GM19025 (cell line): ENCODE measurements at regions not wholly inside any gene's neighbourhood (a gene's known extent, or its start where the extent isn't known, plus 50 kb on each side); places are given as distances from the start of the nearest gene placed in this dataset.

Source experiments
- ATAC-seq: cut with Tn5 transposase; IDR thresholded peaks from one replicate; pipeline ENCODE4 v1.9.1; 2021; ENCODE audit warnings: mild to moderate bottlenecking, low read depth, moderate library complexity; ENCODE audit not compliant: unreplicated experiment

DNA sequence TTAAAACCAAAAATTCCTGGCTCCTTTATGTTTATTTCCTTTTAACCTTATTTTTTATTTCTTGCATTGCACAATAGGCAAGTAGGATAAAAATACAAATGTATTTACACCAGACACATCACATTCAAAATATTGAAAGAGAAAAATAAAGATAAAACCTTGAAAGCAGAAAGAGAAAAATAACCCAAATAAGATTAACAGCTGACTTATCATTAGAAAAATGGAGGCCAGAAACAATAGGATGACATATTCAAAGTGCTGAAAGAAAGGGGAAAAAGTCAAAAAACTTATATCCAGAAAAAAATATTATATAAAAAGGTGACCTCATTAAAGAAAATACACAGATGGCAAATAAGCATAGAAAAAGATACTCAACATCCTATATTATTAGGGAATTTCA lies 459.4 kb downstream of the NUF2 start:
- no peak for ATAC-seq

DNA sequence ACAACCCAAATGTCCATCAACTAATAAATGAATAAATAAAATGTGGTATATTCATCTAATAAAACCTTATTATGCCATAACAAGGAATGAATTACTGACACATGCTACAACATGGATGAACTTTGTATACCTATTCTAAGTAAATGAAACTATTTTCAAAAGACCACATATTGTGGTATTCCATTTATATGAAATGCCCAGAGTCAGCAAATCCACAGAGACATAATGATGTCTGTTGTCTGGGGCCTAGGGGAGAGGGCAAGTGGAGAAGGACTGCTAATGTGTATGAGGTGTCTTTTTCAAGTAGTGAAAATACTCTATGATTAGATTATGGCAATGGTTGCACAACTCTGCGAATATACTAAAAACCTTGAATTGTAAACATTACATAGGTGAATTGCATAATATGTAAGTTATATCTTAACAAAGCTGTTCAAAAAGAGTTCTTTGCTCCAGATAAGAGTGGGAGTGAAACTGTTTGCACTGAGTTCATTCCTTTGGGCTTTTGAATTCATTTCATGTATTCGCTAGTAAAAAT lies 464.2 kb downstream of the NUF2 start:
- no peak for ATAC-seq

DNA sequence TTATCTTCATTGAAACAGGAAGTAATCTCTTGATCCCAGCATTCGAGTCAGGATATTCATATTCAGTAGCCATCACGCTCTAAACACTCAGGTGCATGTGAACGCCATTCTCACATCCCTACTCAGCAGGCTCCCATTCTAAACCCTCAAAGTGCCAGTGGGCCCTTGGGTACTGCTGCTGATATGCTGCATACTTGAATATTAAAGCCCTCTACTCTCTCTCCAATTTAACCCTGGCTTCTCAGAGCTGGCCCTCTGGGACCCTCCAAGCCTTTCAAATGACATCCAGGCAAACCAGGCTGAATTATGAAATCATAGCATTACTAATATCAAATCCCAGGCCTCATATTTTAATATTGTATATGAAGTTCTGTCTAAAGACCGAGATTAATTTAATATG lies 468.2 kb downstream of the NUF2 start:
- ATAC-seq: no peak

DNA sequence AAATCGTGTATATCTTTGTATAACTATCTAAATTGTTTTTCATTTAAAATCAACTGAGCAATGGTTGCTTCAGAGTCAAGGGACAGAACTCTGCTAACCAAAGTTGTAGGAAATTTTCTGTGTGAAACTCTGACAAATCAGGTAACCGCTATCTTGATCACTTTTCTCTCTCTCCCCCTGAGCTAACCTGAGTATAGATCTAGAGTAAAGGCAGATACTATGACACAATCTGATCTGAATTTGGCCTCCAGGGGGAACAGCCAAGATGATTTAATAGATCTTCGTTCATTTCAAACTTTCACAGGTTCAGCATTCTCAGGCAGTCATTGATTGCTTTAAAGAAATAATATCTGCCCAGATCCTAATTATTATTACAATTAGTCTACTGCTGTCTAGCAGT lies 472.8 kb downstream of the NUF2 start:
- ATAC-seq: no peak

DNA sequence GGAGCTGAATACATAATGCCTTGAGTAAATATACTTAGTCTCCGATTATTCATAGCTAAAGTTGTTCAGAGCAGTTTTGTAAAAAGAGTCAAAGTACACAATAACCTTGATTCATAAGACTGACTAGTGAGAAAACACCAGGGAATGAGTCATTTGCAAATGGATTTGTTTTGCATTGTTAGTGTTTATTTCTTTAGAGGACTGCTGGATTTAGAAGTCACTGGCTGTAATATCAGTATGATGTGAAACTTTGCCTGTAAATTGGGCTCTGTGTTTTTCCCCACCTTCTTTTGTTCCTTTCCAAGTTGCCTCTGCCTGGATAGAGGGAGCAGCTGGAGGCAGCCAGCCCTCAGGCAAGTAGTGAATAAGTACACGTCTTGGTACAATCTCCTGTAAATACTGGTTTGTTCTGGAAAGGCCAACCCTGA lies 474.7 kb downstream of the NUF2 start:
- ATAC-seq: no peak

DNA sequence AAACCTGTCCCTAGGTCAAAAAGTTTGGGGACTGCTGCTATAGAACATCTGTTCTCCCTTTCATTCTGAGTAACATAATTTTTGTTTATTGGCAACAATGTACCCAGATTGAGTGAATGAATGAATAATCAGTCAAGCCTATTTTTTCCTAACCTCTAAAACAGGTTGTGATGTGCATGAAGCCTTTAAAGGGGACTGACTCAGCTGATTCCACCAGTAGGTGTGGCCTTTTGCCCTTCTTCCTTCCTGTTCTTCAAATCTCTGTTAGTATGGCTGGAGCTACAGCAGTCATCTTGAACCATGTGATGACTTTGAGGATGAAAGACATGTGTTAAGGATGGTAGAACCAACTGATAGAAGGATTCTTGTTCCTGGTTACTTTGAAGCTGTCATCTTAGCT lies 476.1 kb downstream of the NUF2 start:
- no peak for ATAC-seq

DNA sequence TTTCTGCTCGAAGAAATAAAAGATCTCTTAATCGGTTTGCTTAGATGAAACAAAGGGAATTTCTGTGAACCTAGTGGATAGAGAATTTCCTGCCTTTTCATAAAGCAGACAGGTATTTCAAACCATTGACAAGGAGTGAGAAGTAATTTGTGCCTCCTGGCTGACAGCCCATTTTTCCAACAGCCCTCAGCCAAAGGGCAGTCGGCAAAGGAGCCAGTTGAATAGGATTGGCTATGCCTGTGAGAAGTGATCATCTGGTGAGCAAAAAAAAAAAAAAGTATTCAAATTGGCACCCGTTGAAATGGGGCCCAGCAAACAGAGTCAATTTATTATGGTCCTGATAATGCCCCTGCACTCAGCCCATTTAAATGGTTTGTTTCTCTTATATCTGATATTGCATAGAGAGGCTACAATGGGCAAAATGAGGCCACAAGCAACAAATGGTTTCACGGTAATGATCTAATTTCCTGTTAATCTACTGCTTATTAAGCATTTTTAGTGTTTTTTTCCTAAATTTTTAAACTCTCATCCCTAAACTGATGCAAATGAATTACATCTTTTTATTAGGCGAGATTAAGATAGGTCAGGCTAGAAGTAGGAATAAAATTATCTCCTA lies 477.5 kb downstream of the NUF2 start:
- no peak for ATAC-seq

DNA sequence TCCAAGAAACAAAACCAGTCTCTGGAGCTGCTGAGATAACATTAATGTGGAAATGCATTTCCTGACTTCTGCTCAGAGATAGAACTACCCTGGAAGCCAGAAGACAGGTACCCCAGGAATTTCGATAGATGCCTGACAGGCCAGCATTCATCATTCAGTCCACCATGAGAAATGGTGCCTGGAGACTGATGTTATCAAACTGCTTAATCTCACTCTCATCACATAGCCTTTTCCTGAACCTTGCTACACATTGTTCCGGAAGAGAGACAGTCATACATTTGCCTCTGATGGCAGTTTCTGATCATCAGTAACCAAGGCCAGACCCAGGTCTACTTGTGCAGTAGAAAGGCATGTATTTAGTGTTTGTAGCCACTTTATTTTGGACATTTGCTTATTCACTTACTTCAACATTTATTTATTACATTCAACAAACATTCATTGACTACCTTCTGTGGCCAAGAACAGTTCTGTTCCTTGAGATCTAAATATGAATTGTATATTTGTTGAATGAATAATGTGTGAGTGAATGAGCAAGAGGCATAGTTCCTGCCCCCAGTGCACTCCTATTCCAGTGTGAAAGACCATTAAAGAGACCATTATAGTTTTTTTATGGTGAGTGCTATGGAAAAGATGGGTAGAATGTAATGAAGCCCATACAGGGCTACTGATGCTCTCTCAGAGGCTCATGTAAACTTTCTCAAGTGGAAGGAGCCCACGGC lies 485.7 kb downstream of the NUF2 start:
- ATAC-seq: no peak

DNA sequence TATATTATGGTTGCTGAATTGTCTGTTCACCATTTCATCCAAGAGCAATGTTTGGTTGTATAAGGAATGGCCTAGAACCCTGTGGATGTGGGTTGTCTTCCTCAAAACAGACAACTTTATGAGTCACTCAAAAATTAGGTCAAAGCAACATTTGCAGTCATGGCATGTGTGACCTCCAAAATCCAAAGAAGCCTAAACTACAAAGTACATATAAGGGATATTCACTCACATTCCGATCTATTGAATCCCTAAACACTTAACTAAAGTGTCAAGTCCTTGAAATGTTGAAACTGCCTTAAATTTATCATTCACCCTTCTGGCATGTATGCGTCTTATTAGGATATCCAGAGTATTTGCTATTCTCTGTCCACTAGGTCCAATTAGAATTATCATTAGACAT lies 491.5 kb downstream of the NUF2 start:
- ATAC-seq: no peak

DNA sequence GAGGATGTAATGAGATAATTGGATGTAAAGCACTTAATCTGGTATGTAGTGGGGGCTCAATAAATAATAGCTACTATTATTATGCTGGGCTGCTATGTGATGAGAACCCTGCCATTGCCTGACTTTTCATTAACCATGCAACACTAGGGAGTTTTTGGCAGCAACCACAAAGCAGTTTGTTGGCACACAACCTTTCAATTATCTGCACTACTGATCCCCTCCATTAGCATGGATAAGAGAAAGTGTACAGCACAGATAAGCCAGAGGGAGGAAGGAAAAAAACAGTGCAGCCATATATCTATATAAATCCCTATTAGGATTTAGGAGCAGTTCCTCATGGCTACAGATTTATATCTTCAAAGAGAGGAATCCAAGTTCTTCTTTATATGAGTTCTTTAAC lies 498.5 kb downstream of the NUF2 start:
- ATAC-seq: no peak

DNA sequence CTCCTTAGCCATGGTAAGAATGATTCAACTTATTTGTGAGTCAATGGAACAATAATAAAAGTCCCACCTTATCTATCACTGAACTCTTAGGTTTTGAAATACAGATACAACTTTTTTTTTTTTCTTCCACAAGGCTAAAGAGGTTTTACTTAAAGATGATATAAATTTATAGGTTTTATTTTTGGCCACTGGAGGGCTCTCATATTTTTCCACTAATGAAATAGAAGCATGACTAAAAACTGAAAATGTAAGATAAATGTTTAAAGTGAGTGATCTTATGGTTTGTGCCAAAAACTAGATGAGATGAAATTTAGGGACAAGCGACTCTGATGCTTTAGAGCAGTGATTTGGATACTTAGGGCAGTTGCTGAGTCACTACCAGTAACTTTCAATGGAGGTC lies 499.0 kb downstream of the NUF2 start:
- no peak for ATAC-seq

DNA sequence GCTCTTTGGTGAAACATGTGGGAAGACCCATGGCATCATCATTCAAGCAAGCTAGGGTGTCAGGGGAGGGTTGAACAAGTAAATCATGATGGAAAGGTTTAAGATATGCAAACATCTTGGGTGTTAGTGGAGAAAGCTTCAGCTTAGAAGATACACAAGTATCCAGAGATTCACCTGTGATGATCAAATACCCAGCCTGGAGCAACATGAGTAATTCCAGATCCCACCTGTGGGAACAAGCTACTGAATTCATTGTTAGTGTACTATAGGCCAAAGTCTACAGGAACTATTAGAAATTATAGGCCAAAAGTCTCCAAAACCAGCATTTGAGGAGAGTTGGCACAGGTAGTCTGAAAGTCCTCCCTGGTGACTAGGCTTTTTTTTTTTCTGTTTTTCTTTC lies 499.9 kb downstream of the NUF2 start:
- ATAC-seq: no peak

DNA sequence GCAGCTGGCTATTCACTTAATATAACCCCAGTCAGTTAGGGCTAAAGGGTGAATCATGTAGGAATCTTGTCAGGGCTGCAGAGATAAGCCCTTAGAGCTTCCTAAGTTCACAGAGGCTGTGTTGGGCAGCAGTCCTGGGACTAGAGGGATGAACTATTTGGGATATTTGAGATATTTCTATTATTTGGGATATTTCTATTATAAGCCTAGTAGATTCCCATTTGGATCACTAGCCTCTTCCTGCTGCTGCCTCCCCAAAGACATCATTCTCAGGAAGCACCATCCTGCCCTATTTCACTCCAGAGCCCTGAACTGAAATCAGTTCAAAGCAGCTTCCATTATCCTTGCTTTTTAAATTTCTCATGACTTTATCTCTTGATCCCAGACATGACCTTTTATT lies 501.3 kb downstream of the NUF2 start:
- no peak for ATAC-seq

DNA sequence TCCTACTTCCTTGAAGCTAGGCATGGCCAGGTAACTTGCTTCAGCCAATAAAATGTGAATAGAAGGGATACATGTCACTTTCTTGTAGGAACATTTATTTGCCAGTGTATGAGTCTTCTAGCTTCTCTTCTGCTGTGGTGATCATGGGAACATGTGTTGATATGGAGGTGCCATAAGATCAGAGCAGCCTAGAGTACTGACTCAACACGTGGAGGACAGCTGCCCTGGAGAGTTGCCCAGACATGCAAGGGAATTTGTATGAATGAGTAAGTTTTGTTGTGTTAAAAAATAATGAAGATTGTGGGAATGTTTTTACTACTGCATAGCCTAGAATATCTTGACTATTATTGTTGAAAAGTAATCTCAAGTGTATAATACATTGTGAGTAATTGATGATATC lies 502.3 kb downstream of the NUF2 start:
- no peak for ATAC-seq

DNA sequence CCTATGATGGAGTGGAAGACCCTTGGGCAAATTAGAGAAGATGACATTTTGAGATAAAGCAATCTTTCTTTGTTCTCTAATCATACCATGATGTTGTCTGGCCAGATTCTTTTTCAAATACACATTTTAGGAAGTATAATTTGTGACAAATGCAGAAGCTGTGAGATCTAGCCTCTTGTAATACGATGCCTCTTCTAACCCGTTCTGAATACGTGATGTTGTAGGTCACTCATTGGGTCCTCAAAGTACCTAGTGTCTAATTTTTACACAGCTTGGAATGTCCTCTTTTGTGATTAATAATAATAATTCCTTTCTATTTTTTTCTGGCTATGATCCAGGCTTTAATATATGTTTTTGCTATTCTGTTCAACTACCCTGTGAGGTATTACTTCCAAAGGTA lies 502.7 kb downstream of the NUF2 start:
- no peak for ATAC-seq

DNA sequence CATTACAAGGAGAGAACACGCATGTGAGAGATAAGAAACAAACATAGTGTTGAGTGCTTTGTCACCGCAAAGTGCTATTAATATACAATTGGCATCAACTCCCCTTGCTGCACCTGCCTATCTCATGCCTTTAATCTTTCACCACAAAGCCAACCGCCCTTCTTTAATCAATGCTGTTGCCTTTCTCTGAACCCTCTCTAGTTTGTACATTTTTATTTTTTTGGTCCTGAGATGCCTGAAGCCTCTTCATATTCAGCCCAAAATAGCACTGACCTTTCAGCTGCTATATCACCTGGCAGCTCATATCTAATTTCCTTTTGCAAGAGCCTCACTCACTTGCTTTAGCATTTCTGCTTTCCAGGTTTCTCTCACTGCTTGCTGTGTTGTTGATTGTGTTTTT lies 504.7 kb downstream of the NUF2 start:
- ATAC-seq: no peak

DNA sequence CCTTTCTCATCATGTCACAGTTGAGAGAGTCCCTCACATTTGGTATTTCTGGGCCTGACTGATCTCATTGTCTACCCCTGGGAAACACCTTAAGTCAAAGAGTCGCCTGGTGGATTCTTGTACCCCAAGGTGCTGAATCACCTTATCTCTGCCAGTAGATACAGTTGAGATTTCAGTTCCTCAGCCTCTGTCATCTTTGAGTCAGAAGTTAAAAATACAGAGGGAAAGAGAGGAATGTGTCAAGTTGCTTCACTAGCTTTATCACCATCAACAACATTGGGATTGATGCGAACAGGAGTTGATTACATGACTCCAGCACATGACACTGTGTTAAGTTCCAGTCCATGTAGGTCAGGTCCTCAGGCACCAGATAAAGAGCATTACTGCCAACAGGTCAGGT lies 513.0 kb downstream of the NUF2 start:
- no peak for ATAC-seq

DNA sequence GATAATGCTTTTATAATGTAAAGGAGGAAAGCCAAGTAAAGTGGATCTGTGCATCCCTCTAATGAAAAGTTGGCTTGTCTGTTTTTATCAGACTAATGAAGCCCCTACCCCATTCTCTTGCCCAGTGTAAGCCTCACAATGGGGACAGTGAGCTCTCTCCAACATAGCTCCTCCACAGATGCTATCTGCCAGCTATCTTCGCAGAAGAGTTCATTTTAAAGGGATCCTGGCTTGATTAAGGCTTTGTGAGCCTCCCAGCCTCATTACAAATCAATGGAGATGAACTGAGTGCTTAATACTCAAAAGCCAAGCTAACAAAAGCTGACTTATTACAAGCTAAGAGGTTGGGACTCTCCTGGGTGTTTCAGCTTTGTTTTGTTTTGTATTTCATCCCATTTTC lies 514.7 kb downstream of the NUF2 start:
- ATAC-seq: no peak

DNA sequence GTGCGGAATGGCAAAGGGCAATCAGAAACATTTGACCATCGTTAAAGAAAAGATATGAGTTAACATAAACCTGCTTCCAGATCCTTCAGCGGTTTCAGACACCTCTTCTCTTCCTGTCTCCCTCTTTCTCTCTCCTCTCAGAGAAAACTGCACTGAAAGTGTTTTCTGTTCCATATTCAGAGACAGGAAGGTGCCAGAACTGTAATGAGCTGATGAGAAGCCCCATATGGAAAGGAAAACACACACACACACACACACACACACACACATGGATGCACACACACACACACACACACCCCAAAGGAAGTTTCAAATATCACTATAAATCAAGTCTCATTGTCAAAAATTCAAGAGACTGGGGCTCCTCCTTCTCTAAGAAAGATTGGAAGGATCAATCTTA lies 515.5 kb downstream of the NUF2 start:
- no peak for ATAC-seq

DNA sequence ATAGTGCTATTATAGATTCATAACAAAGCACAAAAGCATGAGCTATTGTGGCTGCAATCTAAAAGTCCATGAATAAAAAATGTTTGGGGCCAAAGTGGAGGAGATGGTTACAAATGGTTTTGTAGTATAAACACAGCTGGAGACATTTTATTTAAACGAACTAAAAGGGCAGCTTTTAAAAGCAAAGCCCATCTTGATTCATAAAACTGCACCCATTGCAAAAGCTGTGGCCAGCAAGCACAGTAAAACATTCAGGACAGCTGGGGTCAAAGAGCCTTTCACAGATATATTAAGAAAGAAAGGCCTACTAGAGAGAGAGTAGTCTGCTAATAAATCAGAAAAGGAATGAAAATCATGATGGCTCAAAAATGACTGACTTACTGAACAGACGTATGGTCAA lies 520.8 kb downstream of the NUF2 start:
- no peak for ATAC-seq

DNA sequence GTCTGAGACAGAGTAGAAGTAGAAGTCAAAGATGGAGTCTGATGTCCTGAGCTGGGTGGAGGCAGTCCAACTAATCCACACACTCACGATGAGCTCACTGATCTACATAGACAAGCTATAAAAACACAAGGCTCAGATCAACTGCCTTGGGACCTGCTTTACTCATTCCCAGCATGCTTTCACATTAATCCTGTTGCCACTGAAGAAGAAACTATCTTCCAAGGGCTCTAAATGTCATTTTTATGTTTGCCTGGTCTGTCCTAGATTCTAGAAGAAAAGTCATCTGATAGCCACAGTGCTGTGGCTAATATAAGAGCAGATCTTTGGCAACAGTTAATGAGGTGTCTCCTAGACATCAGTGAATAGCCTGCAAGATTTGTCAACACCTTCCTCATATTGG lies 522.7 kb downstream of the NUF2 start:
- ATAC-seq: no peak

DNA sequence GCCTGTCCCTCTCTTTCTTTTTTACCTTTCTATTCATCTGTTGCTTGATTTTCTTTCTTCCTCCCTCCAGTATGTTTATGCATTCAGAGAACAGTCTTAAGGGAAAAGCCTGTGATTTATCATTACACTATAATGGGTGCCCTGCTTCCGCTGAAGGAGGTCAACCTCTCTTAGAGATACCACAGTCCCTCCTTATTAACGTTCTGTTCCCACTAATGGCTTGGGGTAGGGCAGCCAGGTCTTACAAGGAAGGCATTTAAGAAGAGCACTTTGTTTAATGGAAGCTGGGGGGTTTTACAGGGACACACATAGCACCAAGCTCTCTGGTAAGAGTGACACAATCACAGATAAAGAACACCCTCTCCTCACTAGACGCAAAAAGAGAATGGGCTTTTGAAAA lies 523.5 kb downstream of the NUF2 start:
- no peak for ATAC-seq
